ENCODE measurements at regions not wholly inside any gene's neighbourhood (a gene's known extent, or its start where the extent isn't known, plus 50 kb on each side); places are given as distances from the start of the nearest gene placed in this dataset.

GRCh38 chr11:39664023-39664422 lies 1795.4 kb downstream of the LRRC4C start:
- no peak overlapping the region for H3K27ac ChIP-seq (ENCODE audit: control insufficient read depth, insufficient read depth)
- ChIA-PET RAD21 (ENCODE audit: unreplicated experiment) (no interaction called here), CTCF (no interaction called here), POLR2A (no interaction called here), SMC1A (ENCODE audit: uncharacterized antibody, unreplicated experiment) (no interaction called here)
- 8% methylated on average over 6 of the region's 6 CpGs for WGBS (ENCODE audit: insufficient coverage, insufficient replicate concordance, low lambda C conversion rate, missing lambda C conversion rate)
- BruUV-seq (replicated peaks) = no TSS peak
- no peaks in the 10 kb centered on the region for H3K79me2 ChIP-seq (ENCODE audit: control insufficient read depth, insufficient read depth, low read length)
- H3K4me1 ChIP-seq (ENCODE audit: control insufficient read depth, insufficient read depth, low read length) = no peaks in the 10 kb centered on the region
- no peak overlapping the region for H3K4me2 ChIP-seq (ENCODE audit: control insufficient read depth, insufficient read depth)
- no peak for FAIRE-seq
- no peaks in the 10 kb centered on the region for H3K9me3 ChIP-seq (replicated peaks; ENCODE audit: control insufficient read depth, insufficient read depth, low read length)
- no peak for DNase-seq (ENCODE audit: low read depth, low spot score)
- H3K36me3 ChIP-seq (ENCODE audit: control insufficient read depth in 2 of 2, insufficient read depth in 2 of 2, low read length in 1 of 2) = no peaks in the 10 kb centered on the region
- no peaks in the 10 kb centered on the region for H3K27me3 ChIP-seq (replicated peaks in 1 of 2; ENCODE audit: control insufficient read depth in 2 of 2, insufficient read depth in 2 of 2, low read length in 1 of 2)
- no peak overlapping the region for H3K4me3 ChIP-seq
- no peaks in the 10 kb centered on the region for H4K20me1 ChIP-seq (ENCODE audit: control insufficient read depth, insufficient read depth)
- H3K9ac ChIP-seq (ENCODE audit: control insufficient read depth, insufficient read depth, low read length) = no peak overlapping the region
- intact Hi-C loops (cut with micrococcal nuclease; ENCODE audit: unreplicated experiment) (no loop called here), in situ Hi-C loops (cut with MboI) (no loop called here)
- ATAC-seq = no peak
- H2AFZ ChIP-seq (ENCODE audit: control insufficient read depth, low read depth, low read length) = no peak overlapping the region
- TF ChIP-seq SIX5 (IDR thresholded peaks at IDR 0.05; ENCODE audit: low read depth, low read length, severe bottlenecking) (no peak), NRF1 (conservative IDR thresholded peaks at IDR 0.05; ENCODE audit: low read depth, low read length) (no peak), SREBF1 (IDR thresholded peaks at IDR 0.05; ENCODE audit: low read length) (no peak)
- TF ChIP-seq, protein P1, sequence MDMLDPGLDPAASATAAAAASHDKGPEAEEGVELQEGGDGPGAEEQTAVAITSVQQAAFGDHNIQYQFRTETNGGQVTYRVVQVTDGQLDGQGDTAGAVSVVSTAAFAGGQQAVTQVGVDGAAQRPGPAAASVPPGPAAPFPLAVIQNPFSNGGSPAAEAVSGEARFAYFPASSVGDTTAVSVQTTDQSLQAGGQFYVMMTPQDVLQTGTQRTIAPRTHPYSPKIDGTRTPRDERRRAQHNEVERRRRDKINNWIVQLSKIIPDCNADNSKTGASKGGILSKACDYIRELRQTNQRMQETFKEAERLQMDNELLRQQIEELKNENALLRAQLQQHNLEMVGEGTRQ (IDR thresholded peaks at IDR 0.05; ENCODE audit: borderline replicate concordance, low read depth, low read length) = no peak

DNA sequence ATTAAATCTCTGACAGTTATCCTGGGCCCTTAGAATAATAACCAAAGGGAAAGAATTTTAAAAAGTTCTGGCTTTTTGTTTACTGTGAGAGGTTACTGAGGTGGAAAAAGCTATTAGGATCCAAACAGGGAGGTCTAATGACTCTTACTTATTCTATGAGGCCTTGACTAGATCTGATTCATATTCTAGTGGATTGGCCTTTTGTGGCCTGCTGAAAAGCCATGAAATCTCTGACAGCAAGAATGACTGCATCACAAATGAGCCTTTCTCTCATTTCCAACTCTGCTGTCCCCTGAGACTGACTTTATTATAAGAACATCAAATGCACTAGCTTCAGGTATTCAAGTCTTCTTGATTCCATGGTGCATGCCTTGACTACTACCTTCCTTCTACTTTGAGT lies 1797.6 kb downstream of the LRRC4C start:
- H3K4me3 ChIP-seq = no peak overlapping the region
- TF ChIP-seq EED (IDR thresholded peaks at IDR 0.05; ENCODE audit: low read depth) (no peak), HDAC6 (IDR thresholded peaks at IDR 0.05; ENCODE audit: unreplicated experiment) (no peak), SPI1 (IDR thresholded peaks at IDR 0.05; ENCODE audit: borderline replicate concordance, insufficient read depth, low read depth, low read length) (no peak), SREBF1 (IDR thresholded peaks at IDR 0.05; ENCODE audit: low read length) (no peak), ZSCAN29 (IDR thresholded peaks at IDR 0.05) (no peak), MYB (IDR thresholded peaks at IDR 0.05; ENCODE audit: borderline replicate concordance, low read depth, low read length) (no peak), USF1 (IDR thresholded peaks at IDR 0.05; ENCODE audit: borderline replicate concordance, extremely low read length, insufficient read depth, low read depth, low read length) (no peak), FOS (IDR thresholded peaks at IDR 0.05; ENCODE audit: borderline replicate concordance, extremely low read depth, insufficient read length) (no peak)
- TF ChIP-seq, protein P2, sequence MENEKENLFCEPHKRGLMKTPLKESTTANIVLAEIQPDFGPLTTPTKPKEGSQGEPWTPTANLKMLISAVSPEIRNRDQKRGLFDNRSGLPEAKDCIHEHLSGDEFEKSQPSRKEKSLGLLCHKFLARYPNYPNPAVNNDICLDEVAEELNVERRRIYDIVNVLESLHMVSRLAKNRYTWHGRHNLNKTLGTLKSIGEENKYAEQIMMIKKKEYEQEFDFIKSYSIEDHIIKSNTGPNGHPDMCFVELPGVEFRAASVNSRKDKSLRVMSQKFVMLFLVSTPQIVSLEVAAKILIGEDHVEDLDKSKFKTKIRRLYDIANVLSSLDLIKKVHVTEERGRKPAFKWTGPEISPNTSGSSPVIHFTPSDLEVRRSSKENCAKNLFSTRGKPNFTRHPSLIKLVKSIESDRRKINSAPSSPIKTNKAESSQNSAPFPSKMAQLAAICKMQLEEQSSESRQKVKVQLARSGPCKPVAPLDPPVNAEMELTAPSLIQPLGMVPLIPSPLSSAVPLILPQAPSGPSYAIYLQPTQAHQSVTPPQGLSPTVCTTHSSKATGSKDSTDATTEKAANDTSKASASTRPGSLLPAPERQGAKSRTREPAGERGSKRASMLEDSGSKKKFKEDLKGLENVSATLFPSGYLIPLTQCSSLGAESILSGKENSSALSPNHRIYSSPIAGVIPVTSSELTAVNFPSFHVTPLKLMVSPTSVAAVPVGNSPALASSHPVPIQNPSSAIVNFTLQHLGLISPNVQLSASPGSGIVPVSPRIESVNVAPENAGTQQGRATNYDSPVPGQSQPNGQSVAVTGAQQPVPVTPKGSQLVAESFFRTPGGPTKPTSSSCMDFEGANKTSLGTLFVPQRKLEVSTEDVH (IDR thresholded peaks at IDR 0.05; ENCODE audit: low read depth, partially characterized antibody) = no peak
- TF ChIP-seq, protein P3, sequence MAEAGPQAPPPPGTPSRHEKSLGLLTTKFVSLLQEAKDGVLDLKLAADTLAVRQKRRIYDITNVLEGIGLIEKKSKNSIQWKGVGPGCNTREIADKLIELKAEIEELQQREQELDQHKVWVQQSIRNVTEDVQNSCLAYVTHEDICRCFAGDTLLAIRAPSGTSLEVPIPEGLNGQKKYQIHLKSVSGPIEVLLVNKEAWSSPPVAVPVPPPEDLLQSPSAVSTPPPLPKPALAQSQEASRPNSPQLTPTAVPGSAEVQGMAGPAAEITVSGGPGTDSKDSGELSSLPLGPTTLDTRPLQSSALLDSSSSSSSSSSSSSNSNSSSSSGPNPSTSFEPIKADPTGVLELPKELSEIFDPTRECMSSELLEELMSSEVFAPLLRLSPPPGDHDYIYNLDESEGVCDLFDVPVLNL (IDR thresholded peaks at IDR 0.05; ENCODE audit: low read depth, low read length) = no peak
- no peaks in the 10 kb centered on the region for H3K9me3 ChIP-seq (replicated peaks; ENCODE audit: control insufficient read depth, insufficient read depth, low read length)
- no peaks in the 10 kb centered on the region for H3K4me1 ChIP-seq (ENCODE audit: control insufficient read depth, insufficient read depth, low read length)
- DNase-seq (ENCODE audit: low read depth, low spot score) (no peak), ATAC-seq (no peak), FAIRE-seq (no peak)
- POLR2A ChIA-PET = no interaction called here
- RAD21 ChIA-PET (ENCODE audit: unreplicated experiment) = no interaction called here
- H3K27ac ChIP-seq (ENCODE audit: control insufficient read depth, insufficient read depth) = no peak overlapping the region
- no peaks in the 10 kb centered on the region for H3K79me2 ChIP-seq (ENCODE audit: control insufficient read depth, insufficient read depth, low read length)
- BruUV-seq (replicated peaks) = no TSS peak
- no peaks in the 10 kb centered on the region for H3K36me3 ChIP-seq (ENCODE audit: control insufficient read depth in 2 of 2, insufficient read depth in 2 of 2, low read length in 1 of 2)
- no peaks in the 10 kb centered on the region for H4K20me1 ChIP-seq (ENCODE audit: control insufficient read depth, insufficient read depth)
- H3K27me3 ChIP-seq (replicated peaks in 1 of 2; ENCODE audit: control insufficient read depth in 2 of 2, insufficient read depth in 2 of 2, low read length in 1 of 2) = no peaks in the 10 kb centered on the region
- no peak overlapping the region for H2AFZ ChIP-seq (ENCODE audit: control insufficient read depth, low read depth, low read length)
- SMC1A ChIA-PET (ENCODE audit: uncharacterized antibody, unreplicated experiment) = no interaction called here
- intact Hi-C loops (cut with micrococcal nuclease; ENCODE audit: unreplicated experiment) (no loop called here), in situ Hi-C loops (cut with MboI) (no loop called here)
- H3K4me2 ChIP-seq (ENCODE audit: control insufficient read depth, insufficient read depth) = no peak overlapping the region
- CTCF ChIA-PET = no interaction called here
- no peak overlapping the region for H3K9ac ChIP-seq (ENCODE audit: control insufficient read depth, insufficient read depth, low read length)
